ENCODE measurements at regions not wholly inside any gene's neighbourhood (a gene's known extent, or its start where the extent isn't known, plus 50 kb on each side); places are given as distances from the start of the nearest gene placed in this dataset.

DNA sequence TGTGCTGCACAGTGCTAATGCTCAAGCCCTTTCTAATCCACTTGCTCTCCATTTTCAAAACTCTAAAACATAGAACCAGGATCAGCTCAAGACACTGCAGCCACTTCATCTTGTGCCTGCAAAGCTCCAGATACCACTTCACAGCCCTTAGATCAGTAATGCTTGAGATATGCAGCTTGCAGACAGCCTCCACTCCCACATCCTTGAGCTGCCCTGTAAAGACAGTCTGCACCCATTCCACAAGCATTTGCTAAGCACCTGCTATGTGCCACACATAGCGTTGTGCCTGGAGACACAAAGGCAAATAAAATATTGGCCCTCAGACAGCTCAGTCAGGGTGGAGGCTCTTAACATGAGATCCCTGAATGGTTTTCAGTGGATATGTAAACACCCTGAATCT lies 192.5 kb upstream of the SNX19 start:
- Histone ChIP-seq H2AFZ (ENCODE audit: low read depth, low read length) (no peak overlapping the region), H3K36me3 (ENCODE audit: insufficient read depth, low read length) (no peaks in the 10 kb centered on the region), H3K79me2 (ENCODE audit: insufficient read depth, low read length) (no peaks in the 10 kb centered on the region), H3K4me1 (ENCODE audit: insufficient read depth, low read length) (no peaks in the 10 kb centered on the region), H3K27ac (ENCODE audit: low read length) (no peak overlapping the region), H3K4me2 (ENCODE audit: insufficient read depth, low read length) (no peak overlapping the region), H3K4me3 (ENCODE audit: low read depth in 1 of 2, low read length in 2 of 2) (no peak overlapping the region), H4K20me1 (ENCODE audit: insufficient read depth, low read length) (no peaks in the 10 kb centered on the region), H3K27me3 (ENCODE audit: insufficient read depth, low read length, poor library complexity) (peaks cover 2% of the 10 kb centered on the region), H3K9me3 (ENCODE audit: insufficient read depth, low read length, severe bottlenecking) (peaks cover 17% of the 10 kb centered on the region), H3K9ac (ENCODE audit: low read depth, low read length) (no peak overlapping the region)
- no peak for ATAC-seq (ENCODE audit: insufficient read depth, low read depth)
- no peak for DNase-seq
- TF ChIP-seq, protein P1, sequence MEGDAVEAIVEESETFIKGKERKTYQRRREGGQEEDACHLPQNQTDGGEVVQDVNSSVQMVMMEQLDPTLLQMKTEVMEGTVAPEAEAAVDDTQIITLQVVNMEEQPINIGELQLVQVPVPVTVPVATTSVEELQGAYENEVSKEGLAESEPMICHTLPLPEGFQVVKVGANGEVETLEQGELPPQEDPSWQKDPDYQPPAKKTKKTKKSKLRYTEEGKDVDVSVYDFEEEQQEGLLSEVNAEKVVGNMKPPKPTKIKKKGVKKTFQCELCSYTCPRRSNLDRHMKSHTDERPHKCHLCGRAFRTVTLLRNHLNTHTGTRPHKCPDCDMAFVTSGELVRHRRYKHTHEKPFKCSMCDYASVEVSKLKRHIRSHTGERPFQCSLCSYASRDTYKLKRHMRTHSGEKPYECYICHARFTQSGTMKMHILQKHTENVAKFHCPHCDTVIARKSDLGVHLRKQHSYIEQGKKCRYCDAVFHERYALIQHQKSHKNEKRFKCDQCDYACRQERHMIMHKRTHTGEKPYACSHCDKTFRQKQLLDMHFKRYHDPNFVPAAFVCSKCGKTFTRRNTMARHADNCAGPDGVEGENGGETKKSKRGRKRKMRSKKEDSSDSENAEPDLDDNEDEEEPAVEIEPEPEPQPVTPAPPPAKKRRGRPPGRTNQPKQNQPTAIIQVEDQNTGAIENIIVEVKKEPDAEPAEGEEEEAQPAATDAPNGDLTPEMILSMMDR (IDR thresholded peaks at IDR 0.05; ENCODE audit: borderline replicate concordance, extremely low read depth, low read length, poor library complexity, severe bottlenecking): no peak
- no peak for TF ChIP-seq EZH2 (IDR thresholded peaks at IDR 0.05; ENCODE audit: borderline replicate concordance, low read depth, low read length, severe bottlenecking)

DNA sequence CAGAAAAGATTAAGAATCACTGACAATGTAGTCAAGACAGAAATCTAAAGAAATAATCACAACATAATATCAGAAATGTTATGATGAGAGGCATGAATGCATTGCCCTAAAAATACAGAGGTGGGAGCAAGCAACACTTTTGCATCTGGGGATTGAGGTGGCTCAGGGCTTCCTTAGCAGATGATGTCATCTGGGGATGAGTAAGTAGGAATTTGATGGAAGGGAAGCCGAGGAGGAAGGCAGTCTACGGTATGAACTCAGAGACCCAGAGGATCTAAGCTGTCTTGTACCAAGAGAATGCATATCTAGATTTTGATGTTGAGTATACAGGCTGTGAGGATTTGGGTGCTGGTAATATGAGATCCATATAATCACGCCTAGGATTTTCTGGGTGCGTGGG lies 193.0 kb upstream of the SNX19 start:
- H3K79me2 ChIP-seq (ENCODE audit: insufficient read depth, low read length): no peaks in the 10 kb centered on the region
- H3K4me1 ChIP-seq (ENCODE audit: insufficient read depth, low read length): no peaks in the 10 kb centered on the region
- no peak overlapping the region for H3K9ac ChIP-seq (ENCODE audit: low read depth, low read length)
- no peak for ATAC-seq (ENCODE audit: insufficient read depth, low read depth)
- DNase-seq: no peak
- TF ChIP-seq, protein P1 (IDR thresholded peaks at IDR 0.05; ENCODE audit: borderline replicate concordance, extremely low read depth, low read length, poor library complexity, severe bottlenecking): no peak
- TF ChIP-seq EZH2 (IDR thresholded peaks at IDR 0.05; ENCODE audit: borderline replicate concordance, low read depth, low read length, severe bottlenecking): no peak
- H3K36me3 ChIP-seq (ENCODE audit: insufficient read depth, low read length): no peaks in the 10 kb centered on the region
- H3K27ac ChIP-seq (ENCODE audit: low read length): no peak overlapping the region
- H3K4me3 ChIP-seq (ENCODE audit: low read depth in 1 of 2, low read length in 2 of 2): no peak overlapping the region
- H3K4me2 ChIP-seq (ENCODE audit: insufficient read depth, low read length): no peak overlapping the region
- peaks cover 2% of the 10 kb centered on the region for H3K27me3 ChIP-seq (ENCODE audit: insufficient read depth, low read length, poor library complexity)
- no peaks in the 10 kb centered on the region for H4K20me1 ChIP-seq (ENCODE audit: insufficient read depth, low read length)
- H3K9me3 ChIP-seq (ENCODE audit: insufficient read depth, low read length, severe bottlenecking): peaks cover 17% of the 10 kb centered on the region
- H2AFZ ChIP-seq (ENCODE audit: low read depth, low read length): no peak overlapping the region

DNA sequence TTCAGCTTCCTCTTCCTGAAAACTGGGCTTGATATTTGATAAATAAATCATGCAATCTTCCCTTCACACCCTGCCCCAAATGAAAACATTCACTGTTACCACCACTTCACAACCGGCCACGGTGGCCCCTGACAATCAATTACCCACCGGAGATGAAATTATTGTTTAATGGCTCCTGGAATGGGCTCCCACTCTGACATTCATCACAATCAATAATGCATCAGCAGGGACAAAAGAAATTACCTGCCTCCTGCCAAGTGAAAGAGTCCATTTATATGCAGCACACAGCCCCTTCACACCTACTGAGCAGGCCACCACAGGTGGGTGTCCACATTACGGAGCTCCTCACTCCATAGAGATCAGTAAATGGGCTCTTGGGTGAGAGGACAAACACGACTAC lies 193.5 kb upstream of the SNX19 start:
- no peaks in the 10 kb centered on the region for H4K20me1 ChIP-seq (ENCODE audit: insufficient read depth, low read length)
- H3K4me1 ChIP-seq (ENCODE audit: insufficient read depth, low read length): no peaks in the 10 kb centered on the region
- no peak overlapping the region for H3K4me2 ChIP-seq (ENCODE audit: insufficient read depth, low read length)
- DNase-seq: no peak
- no peak for ATAC-seq (ENCODE audit: insufficient read depth, low read depth)
- H3K9me3 ChIP-seq (ENCODE audit: insufficient read depth, low read length, severe bottlenecking): peaks cover 17% of the 10 kb centered on the region
- H3K27me3 ChIP-seq (ENCODE audit: insufficient read depth, low read length, poor library complexity): peaks cover under 1% of the 10 kb centered on the region
- no peak overlapping the region for H3K4me3 ChIP-seq (ENCODE audit: low read depth in 1 of 2, low read length in 2 of 2)
- H3K36me3 ChIP-seq (ENCODE audit: insufficient read depth, low read length): no peaks in the 10 kb centered on the region
- TF ChIP-seq, protein P1 (IDR thresholded peaks at IDR 0.05; ENCODE audit: borderline replicate concordance, extremely low read depth, low read length, poor library complexity, severe bottlenecking): no peak
- no peak for TF ChIP-seq EZH2 (IDR thresholded peaks at IDR 0.05; ENCODE audit: borderline replicate concordance, low read depth, low read length, severe bottlenecking)
- H3K27ac ChIP-seq (ENCODE audit: low read length): no peak overlapping the region
- no peak overlapping the region for H3K9ac ChIP-seq (ENCODE audit: low read depth, low read length)
- no peaks in the 10 kb centered on the region for H3K79me2 ChIP-seq (ENCODE audit: insufficient read depth, low read length)
- H2AFZ ChIP-seq (ENCODE audit: low read depth, low read length): no peak overlapping the region

DNA sequence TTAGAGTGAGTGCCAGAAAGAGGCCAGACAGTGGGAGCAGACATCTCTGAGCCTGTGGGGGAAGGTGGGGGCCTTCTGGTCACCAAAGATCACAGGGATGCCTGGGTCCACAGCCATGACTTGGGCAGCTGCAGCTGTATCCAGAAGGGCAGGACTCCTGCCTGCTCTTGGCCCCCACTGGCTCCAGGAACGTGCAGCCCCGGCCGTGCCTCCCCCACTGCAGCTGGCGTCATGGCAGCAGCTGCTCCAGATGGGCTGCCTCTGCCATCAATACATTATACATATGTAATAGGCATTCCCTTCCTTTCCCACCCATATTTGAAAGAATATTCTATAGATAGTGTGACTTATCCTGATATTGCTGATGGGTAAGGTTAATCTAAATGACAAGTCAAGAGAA lies 195.5 kb upstream of the SNX19 start:
- Histone ChIP-seq H2AFZ (ENCODE audit: low read depth, low read length) (no peak overlapping the region), H3K27me3 (ENCODE audit: insufficient read depth, low read length, poor library complexity) (no peaks in the 10 kb centered on the region), H3K4me1 (ENCODE audit: insufficient read depth, low read length) (no peaks in the 10 kb centered on the region), H3K27ac (ENCODE audit: low read length) (no peak overlapping the region), H3K9me3 (ENCODE audit: insufficient read depth, low read length, severe bottlenecking) (peaks cover 17% of the 10 kb centered on the region), H4K20me1 (ENCODE audit: insufficient read depth, low read length) (no peaks in the 10 kb centered on the region), H3K9ac (ENCODE audit: low read depth, low read length) (no peak overlapping the region), H3K4me2 (ENCODE audit: insufficient read depth, low read length) (no peak overlapping the region), H3K36me3 (ENCODE audit: insufficient read depth, low read length) (no peaks in the 10 kb centered on the region), H3K79me2 (ENCODE audit: insufficient read depth, low read length) (no peaks in the 10 kb centered on the region), H3K4me3 (ENCODE audit: low read depth in 1 of 2, low read length in 2 of 2) (no peak overlapping the region)
- DNase-seq (no peak), ATAC-seq (ENCODE audit: insufficient read depth, low read depth) (no peak)
- no peak for TF ChIP-seq EZH2 (IDR thresholded peaks at IDR 0.05; ENCODE audit: borderline replicate concordance, low read depth, low read length, severe bottlenecking)
- TF ChIP-seq, protein P1 (IDR thresholded peaks at IDR 0.05; ENCODE audit: borderline replicate concordance, extremely low read depth, low read length, poor library complexity, severe bottlenecking): no peak
